GM06990 (cell line): ENCODE measurements at regions not wholly inside any gene's neighbourhood (a gene's known extent, or its start where the extent isn't known, plus 50 kb on each side); places are given as distances from the start of the nearest gene placed in this dataset.

ENCODE experiments used
- DNase-seq: peaks from one replicate; pipeline ENCODE4 v3.0.0-alpha.2; 2011; ENCODE audit not compliant: insufficient read length; ENCODE audit errors: extremely low read depth
- H3K27me3 ChIP-seq: replicated peaks from 2 replicates; pipeline ENCODE4 v1.6.0; 2011; ENCODE audit warnings: low read length; ENCODE audit not compliant: control insufficient read depth, insufficient read depth
- H3K36me3 ChIP-seq: 2 replicates; pipeline ENCODE4 v1.5.1; 2011; ENCODE audit warnings: low read length; ENCODE audit not compliant: control insufficient read depth, insufficient read depth
- H3K4me3 ChIP-seq: replicated peaks from 2 replicates; pipeline ENCODE4 v1.5.1; 2011; ENCODE audit warnings: low read depth, mild to moderate bottlenecking, control low read depth, low read length
- TF ChIP-seq, protein P1 (sequence below): IDR thresholded peaks from 2 replicates; pipeline ENCODE4 v1.5.1; 2011; ENCODE audit warnings: low read length, control low read depth, mild to moderate bottlenecking, inconsistent platforms; ENCODE audit not compliant: insufficient read depth, poor library complexity, severe bottlenecking

DNA sequence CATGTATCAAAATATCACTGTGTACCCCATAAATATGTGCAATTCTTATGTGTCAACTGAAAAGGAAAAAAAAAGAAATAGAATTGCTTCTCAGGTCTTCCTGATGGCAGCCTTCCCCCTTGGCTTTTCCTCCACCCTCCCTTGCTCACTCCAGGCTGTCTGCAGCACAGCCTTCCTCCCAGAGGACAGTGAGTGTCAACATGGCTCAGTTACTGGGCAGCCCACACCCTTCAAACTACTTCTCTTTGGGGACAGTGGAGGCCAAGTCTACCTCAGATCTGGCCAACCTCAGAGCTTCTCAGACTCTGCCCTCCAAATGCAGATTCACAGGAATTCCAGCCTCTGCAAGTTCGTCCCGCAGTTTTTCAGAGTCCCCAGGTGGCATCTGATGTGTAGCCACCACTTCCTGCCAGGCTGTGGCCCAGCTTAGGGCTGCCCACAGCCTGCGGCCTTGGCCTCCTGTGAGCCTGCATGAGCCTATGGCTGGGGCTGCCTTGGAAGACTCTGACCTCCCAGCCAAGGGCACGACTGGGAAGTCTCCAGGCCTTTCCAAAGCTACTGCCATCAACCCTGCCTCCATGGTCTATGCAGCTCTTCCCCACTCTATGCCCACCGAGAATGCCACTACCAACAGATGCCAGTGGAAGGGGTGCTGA is 148.0 kb upstream of the PWP1 start:
- no peak for DNase-seq
- Histone ChIP-seq H3K36me3 (no peaks in the 10 kb centered on the region), H3K27me3 (no peaks in the 10 kb centered on the region), H3K4me3 (no peak overlapping the region)
- TF ChIP-seq, protein P1, sequence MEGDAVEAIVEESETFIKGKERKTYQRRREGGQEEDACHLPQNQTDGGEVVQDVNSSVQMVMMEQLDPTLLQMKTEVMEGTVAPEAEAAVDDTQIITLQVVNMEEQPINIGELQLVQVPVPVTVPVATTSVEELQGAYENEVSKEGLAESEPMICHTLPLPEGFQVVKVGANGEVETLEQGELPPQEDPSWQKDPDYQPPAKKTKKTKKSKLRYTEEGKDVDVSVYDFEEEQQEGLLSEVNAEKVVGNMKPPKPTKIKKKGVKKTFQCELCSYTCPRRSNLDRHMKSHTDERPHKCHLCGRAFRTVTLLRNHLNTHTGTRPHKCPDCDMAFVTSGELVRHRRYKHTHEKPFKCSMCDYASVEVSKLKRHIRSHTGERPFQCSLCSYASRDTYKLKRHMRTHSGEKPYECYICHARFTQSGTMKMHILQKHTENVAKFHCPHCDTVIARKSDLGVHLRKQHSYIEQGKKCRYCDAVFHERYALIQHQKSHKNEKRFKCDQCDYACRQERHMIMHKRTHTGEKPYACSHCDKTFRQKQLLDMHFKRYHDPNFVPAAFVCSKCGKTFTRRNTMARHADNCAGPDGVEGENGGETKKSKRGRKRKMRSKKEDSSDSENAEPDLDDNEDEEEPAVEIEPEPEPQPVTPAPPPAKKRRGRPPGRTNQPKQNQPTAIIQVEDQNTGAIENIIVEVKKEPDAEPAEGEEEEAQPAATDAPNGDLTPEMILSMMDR = no peak

GRCh38 chr12:107539196-107539939 is 146.2 kb upstream of the PWP1 start:
- no peaks in the 10 kb centered on the region for H3K36me3 ChIP-seq
- TF ChIP-seq, protein P1 = no peak
- H3K27me3 ChIP-seq = no peaks in the 10 kb centered on the region
- DNase-seq = no peak
- no peak overlapping the region for H3K4me3 ChIP-seq

DNA sequence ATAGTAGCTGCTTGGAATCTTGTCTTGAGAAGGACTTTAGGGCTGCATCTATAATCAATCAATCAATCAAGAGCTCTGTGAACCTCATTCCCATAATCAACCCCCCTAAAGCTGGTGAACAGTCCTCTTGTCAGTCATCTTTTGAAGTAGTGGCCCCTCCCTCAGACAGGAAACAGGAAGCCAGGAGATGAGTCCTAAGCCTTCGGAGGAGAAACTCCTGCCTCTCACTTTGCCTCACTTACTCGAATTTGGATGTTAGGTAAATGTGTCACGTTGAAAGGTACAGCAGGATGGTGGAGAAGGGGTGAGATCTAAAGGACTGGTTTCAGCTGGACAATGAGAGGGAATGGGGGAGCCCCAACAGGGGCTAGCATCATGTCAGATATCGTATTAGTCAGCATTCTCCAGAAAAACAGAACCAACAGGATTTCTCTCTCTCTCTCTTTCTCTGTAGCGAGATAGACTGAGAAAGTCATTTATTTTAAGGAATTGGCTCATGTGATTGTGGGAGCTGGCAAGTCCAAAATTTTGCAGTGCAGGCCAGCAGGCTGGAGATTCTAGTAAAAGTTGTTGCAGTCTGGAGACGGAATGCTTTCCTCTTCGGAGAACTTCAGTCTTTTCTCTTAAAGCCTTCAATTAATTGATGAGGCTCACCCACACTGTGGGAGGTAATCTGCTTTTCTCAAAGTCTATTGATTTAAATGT is 144.4 kb upstream of the PWP1 start:
- no peaks in the 10 kb centered on the region for H3K27me3 ChIP-seq

GRCh38 chr12:107543416-107543815 is 142.2 kb upstream of the PWP1 start:
- TF ChIP-seq, protein P1 = no peak
- H3K36me3 ChIP-seq = no peaks in the 10 kb centered on the region
- no peaks in the 10 kb centered on the region; the same call in 1 of the 2 replicates for H3K27me3 ChIP-seq
- no peak for DNase-seq
- no peak overlapping the region for H3K4me3 ChIP-seq

More for the DNA sequence above, 144.4 kb upstream of the PWP1 start:
- H3K4me3 ChIP-seq = no peak overlapping the region
- no peaks in the 10 kb centered on the region for H3K36me3 ChIP-seq
- TF ChIP-seq, protein P1 = no peak
- no peak for DNase-seq

DNA sequence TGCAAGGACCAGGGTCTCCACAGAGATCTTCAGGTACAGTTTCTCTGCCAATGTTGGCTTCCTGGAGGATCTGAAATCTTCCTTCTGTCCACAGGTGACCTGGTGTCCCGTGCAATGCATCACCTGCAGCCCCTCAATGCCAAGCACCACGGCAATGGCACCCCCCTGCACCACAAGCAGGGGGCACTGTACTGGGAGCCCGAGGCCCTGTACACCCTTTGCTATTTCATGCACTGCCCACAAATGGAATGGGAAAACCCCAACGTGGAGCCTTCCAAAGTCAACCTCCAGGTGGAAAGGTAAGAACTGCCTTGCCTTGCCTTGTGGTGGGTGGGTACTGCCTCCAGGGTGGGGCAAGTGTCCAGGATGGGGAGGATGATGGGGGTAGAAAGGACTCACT is 141.8 kb upstream of the PWP1 start:
- Histone ChIP-seq H3K36me3 (no peaks in the 10 kb centered on the region), H3K4me3 (no peak overlapping the region), H3K27me3 (no peaks in the 10 kb centered on the region; the same call in 1 of the 2 replicates)
- TF ChIP-seq, protein P1 = no peak
- DNase-seq = no peak
